ENCODE measurements at regions not wholly inside any gene's neighbourhood (a gene's known extent, or its start where the extent isn't known, plus 50 kb on each side); places are given as distances from the start of the nearest gene placed in this dataset.

DNA sequence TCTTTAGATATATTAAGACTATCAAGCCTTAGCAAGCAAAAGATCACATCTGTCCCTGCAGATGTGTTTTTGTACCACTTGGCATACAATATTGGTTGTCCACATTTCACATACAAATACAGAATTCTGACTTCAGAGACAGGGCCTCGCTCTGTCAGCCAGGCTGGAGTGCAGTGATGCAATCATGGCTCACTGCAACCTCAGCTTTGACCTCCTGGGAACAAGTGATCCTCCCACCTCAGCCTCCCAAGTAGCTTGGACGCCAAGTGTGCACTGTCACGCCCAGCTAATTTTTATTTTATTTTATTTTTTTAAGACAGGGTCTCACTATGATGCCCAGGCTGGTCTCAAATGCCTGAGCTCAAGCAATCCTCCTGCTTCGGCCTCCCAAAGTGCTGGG, 53.0 kb upstream of the ACTL6A start:
- no peak for DNase-seq (ENCODE audit: low read depth, low spot score)
- H3K27me3 ChIP-seq (ENCODE audit: control insufficient read depth, insufficient read depth, low read length) = no peaks in the 10 kb centered on the region
- no peak overlapping the region for H3K4me3 ChIP-seq (ENCODE audit: low read depth, low read length)
- TF ChIP-seq, protein P1, sequence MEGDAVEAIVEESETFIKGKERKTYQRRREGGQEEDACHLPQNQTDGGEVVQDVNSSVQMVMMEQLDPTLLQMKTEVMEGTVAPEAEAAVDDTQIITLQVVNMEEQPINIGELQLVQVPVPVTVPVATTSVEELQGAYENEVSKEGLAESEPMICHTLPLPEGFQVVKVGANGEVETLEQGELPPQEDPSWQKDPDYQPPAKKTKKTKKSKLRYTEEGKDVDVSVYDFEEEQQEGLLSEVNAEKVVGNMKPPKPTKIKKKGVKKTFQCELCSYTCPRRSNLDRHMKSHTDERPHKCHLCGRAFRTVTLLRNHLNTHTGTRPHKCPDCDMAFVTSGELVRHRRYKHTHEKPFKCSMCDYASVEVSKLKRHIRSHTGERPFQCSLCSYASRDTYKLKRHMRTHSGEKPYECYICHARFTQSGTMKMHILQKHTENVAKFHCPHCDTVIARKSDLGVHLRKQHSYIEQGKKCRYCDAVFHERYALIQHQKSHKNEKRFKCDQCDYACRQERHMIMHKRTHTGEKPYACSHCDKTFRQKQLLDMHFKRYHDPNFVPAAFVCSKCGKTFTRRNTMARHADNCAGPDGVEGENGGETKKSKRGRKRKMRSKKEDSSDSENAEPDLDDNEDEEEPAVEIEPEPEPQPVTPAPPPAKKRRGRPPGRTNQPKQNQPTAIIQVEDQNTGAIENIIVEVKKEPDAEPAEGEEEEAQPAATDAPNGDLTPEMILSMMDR (IDR thresholded peaks at IDR 0.05; ENCODE audit: low read depth, low read length) = no peak
- POLR2A ChIA-PET = no interaction called here
- no peak overlapping the region for H3K27ac ChIP-seq (ENCODE audit: low read depth, low read length)
- CTCF ChIA-PET = no interaction called here
- no peaks in the 10 kb centered on the region for H3K9me3 ChIP-seq (ENCODE audit: control insufficient read depth, insufficient read depth, low read length)

DNA sequence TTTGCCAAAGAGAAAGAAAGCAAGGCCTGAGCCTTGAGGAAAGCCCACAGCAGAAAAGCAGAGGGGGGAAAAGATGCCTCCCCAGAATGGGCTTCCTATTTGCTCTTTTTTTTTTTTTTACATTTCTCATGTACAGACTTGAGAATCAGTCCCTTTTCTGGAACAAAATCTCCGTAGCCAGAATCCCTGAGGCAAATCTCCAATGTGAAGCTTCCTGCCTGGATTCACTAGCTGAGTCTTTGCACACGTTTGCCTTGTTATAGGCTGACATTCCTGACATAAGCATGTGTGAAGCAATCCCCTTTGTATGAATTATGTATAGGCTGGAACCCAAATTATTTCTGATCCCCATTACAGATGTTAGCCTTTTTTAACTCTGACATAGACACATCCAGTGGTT, 52.2 kb upstream of the ACTL6A start:
- Histone ChIP-seq H3K27ac (ENCODE audit: low read depth, low read length) (no peak overlapping the region), H3K4me3 (ENCODE audit: low read depth, low read length) (no peak overlapping the region), H3K27me3 (ENCODE audit: control insufficient read depth, insufficient read depth, low read length) (no peaks in the 10 kb centered on the region), H3K9me3 (ENCODE audit: control insufficient read depth, insufficient read depth, low read length) (no peaks in the 10 kb centered on the region)
- DNase-seq (ENCODE audit: low read depth, low spot score) = no peak
- POLR2A ChIA-PET = no interaction called here
- CTCF ChIA-PET = no interaction called here
- TF ChIP-seq, protein P1 (IDR thresholded peaks at IDR 0.05; ENCODE audit: low read depth, low read length) = no peak

DNA sequence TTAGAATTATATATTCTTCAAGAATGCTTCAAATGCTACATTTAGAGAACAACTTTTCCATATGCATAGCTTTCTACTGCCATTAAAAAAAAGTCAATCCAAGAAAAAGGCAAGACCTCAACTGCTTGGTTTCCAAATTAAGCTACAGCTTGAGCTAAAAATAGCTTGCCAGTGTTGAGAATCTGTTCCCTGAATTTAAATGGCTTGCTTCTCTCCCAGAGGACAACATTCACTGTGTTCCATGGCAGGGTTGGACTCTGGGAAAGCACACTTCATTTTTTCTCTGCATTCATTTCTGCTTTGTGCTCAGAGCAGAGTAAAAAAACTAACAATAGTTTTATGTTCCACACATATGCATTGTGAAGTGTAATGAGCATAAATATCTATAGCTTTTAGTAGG, 50.3 kb upstream of the ACTL6A start:
- TF ChIP-seq, protein P1 (IDR thresholded peaks at IDR 0.05; ENCODE audit: low read depth, low read length) = no peak
- CTCF ChIA-PET = no interaction called here
- no peak for DNase-seq (ENCODE audit: low read depth, low spot score)

More for the DNA sequence above, 50.3 kb upstream of the ACTL6A start:
- Histone ChIP-seq H3K27ac (ENCODE audit: low read depth, low read length) (no peak overlapping the region), H3K4me3 (ENCODE audit: low read depth, low read length) (no peak overlapping the region), H3K27me3 (ENCODE audit: control insufficient read depth, insufficient read depth, low read length) (no peaks in the 10 kb centered on the region), H3K9me3 (ENCODE audit: control insufficient read depth, insufficient read depth, low read length) (no peaks in the 10 kb centered on the region)
- POLR2A ChIA-PET = no interaction called here
